Adrenal gland (tissue), 9 donors: ENCODE measurements at regions not wholly inside any gene's neighbourhood (a gene's known extent, or its start where the extent isn't known, plus 50 kb on each side); places are given as distances from the start of the nearest gene placed in this dataset.

Experiments used
- DNase-seq, 7 donors: peaks; one replicate each; pipeline ENCODE4 v3.0.0-alpha.2; 2019 to 2020
- H3K27ac ChIP-seq, 5 donors: fragments of 200-600 bp; sonication (generic) in 4 of 5; 1 replicate in 3 of 5; 2 replicates in 2 of 5; pipeline versions ENCODE4 v1.5.1 to v1.8.0; 2016 to 2020; ENCODE audit warnings: mild to moderate bottlenecking in 1 of 5
- H3K27me3 ChIP-seq: fragments of 200-600 bp; 2 replicates; pipeline ENCODE4 v1.8.0; 2021
- H3K36me3 ChIP-seq, 2 donors: fragments of 200-600 bp; replicated peaks in 1 of 2; 1 replicate in 1 of 2; 2 replicates in 1 of 2; pipeline versions ENCODE4 v1.5.1 to v1.8.0; 2018 to 2022
- H3K4me1 ChIP-seq, 2 donors: fragments of 200-600 bp; replicated peaks in 1 of 2; 1 replicate in 1 of 2; 2 replicates in 1 of 2; pipeline versions ENCODE4 v1.5.1 to v1.8.0; 2018 to 2021
- H3K4me3 ChIP-seq, 4 donors: fragments of 200-600 bp; sonication (generic) in 3 of 4; one replicate each; pipeline ENCODE4 v1.5.1; 2016 to 2018
- H3K9me3 ChIP-seq, 3 donors: fragments of 200-600 bp; sonication (generic) in 1 of 3; replicated peaks in 1 of 3; 1 replicate in 2 of 3; 2 replicates in 1 of 3; pipeline versions ENCODE4 v1.5.1 to v1.8.0; 2016 to 2021
- CTCF ChIP-seq, 6 experiments: fragments of 450-650 bp in 4 of 6; fragments of 200-600 bp in 2 of 6; sonication (generic) in 1 of 6; IDR thresholded peaks; 1 replicate in 5 of 6; 2 replicates in 1 of 6; pipeline versions ENCODE4 v1.5.1 to v1.8.0; 2016 to 2021; ENCODE audit warnings: antibody characterized with exemption in 6 of 6, mild to moderate bottlenecking in 2 of 6, moderate library complexity in 1 of 6
- POLR2A ChIP-seq, 2 donors: fragments of 450-650 bp; IDR thresholded peaks; one replicate each; pipeline ENCODE4 v1.6.1; 2017; ENCODE audit warnings: antibody characterized with exemption in 2 of 2, mild to moderate bottlenecking in 2 of 2, moderate library complexity in 1 of 2
- WGBS, 4 donors: extraction: QIAGEN DNeasy Blood & Tissue Kit in 2 of 4; methylation state at CpG; one replicate each; pipeline versions ENCODE4 v1.1.5 to v1.1.7; 2013 to 2017; 5-methylcytosine and 5-hydroxymethylcytosine counted together
- intact Hi-C, 2 donors: fragments of 100-400 bp; cut with DNase I; formaldehyde crosslinking; loops; one replicate each; pipeline versions ENCODE4 v1.14.1 to v1.15.0; 2022 to 2023
- donor health status: healthy with polysubstance abuse.
- donor health status: Bipolar disorder and iron deficiency.
- donor health status: DM: yes; HTN: yes; CAD: no.
- donor health status: DM: no; HTN: no; CAD: no.
- donor health status: DM: no; HTN: no; CAD: no.

GRCh38 chr5:66306105-66306843, 162.2 kb downstream of the SREK1 start:
- DNase-seq, result peak; percentile 53 to 84 (median 67)
- TF ChIP-seq CTCF (IDR thresholded peaks at IDR 0.05), result peak; percentile 69 to 82 (median 76)
- TF ChIP-seq POLR2A (IDR thresholded peaks at IDR 0.05), result no peak
- H3K27me3 ChIP-seq, result no peaks in the 10 kb centered on the region
- H3K27ac ChIP-seq, result no peak overlapping the region
- H3K4me1 ChIP-seq, result no peaks in the 10 kb centered on the region
- 17 to 22% (median 20%) methylated on average over 9 of the region's 9 CpGs for WGBS, 4 donors
- H3K36me3 ChIP-seq, result no peaks in the 10 kb centered on the region
- no peaks in the 10 kb centered on the region for H3K9me3 ChIP-seq
- intact Hi-C loops, result loop anchor here in 1 of 2 donors (5.0 to 10.0 kb wide), 2 partner anchors 289 to 451 kb away; partner anchors contain the start of gene MAST4
- H3K4me3 ChIP-seq, result no peak overlapping the region

- Histone ChIP-seq H3K27me3 (no peaks in the 10 kb centered on the region), H3K4me3 (no peak overlapping the region), H3K36me3 (no peaks in the 10 kb centered on the region), H3K27ac (no peak overlapping the region), H3K9me3 (no peaks in the 10 kb centered on the region), H3K4me1 (no peaks in the 10 kb centered on the region)
- no peak for DNase-seq
- 37 to 46% (median 45%) methylated on average over 7 of the region's 7 CpGs for WGBS, 4 donors
- intact Hi-C loops, result loop anchor here in 1 of 2 donors (5.0 to 10.0 kb wide), 2 partner anchors 288 to 450 kb away; partner anchors contain the start of gene MAST4
- TF ChIP-seq CTCF (IDR thresholded peaks at IDR 0.05) (no peak), POLR2A (IDR thresholded peaks at IDR 0.05) (no peak)
These were observed 162.8 kb downstream of the SREK1 start for GRCh38 chr5:66306844-66307315.

GRCh38 chr5:66307647-66308241, 163.6 kb downstream of the SREK1 start:
- Histone ChIP-seq H3K27ac (no peak overlapping the region), H3K4me3 (no peak overlapping the region), H3K9me3 (no peaks in the 10 kb centered on the region), H3K36me3 (no peaks in the 10 kb centered on the region), H3K4me1 (no peaks in the 10 kb centered on the region), H3K27me3 (no peaks in the 10 kb centered on the region)
- intact Hi-C loops, result loop anchor here in 1 of 2 donors (5.0 to 10.0 kb wide), 2 partner anchors 287 to 450 kb away; partner anchors contain the start of gene MAST4
- peak in 1 of 7 donors; percentile 13 for DNase-seq
- WGBS, 4 donors, result 4 to 9% (median 8%) methylated on average over 6 of the region's 6 CpGs
- TF ChIP-seq POLR2A (IDR thresholded peaks at IDR 0.05), result no peak
- TF ChIP-seq CTCF (IDR thresholded peaks at IDR 0.05), result peak; percentile 68 to 90 (median 80)

GRCh38 chr5:66312266-66312665, 168.2 kb downstream of the SREK1 start:
- TF ChIP-seq CTCF (IDR thresholded peaks at IDR 0.05), result no peak
- no peak for TF ChIP-seq POLR2A (IDR thresholded peaks at IDR 0.05)
- Histone ChIP-seq H3K4me1 (no peaks in the 10 kb centered on the region), H3K27ac (no peak overlapping the region), H3K9me3 (no peaks in the 10 kb centered on the region), H3K27me3 (no peaks in the 10 kb centered on the region), H3K4me3 (no peak overlapping the region), H3K36me3 (no peaks in the 10 kb centered on the region)
- intact Hi-C loops, result no loop called here
- DNase-seq, result no peak
- WGBS, 4 donors, result 76 to 82% (median 76%) methylated on average over 2 of the region's 2 CpGs
